DND-41 (cell line): ENCODE measurements at regions not wholly inside any gene's neighbourhood (a gene's known extent, or its start where the extent isn't known, plus 50 kb on each side); places are given as distances from the start of the nearest gene placed in this dataset.

Experiments
- ATAC-seq: fragments of 200-7000 bp; cut with Tn5 transposase; 3 replicates; pipeline ENCODE4 v1.9.1; 2021; ENCODE audit warnings: low read depth; ENCODE audit not compliant: insufficient read depth
- DNase-seq: peaks from one replicate; pipeline ENCODE4 v3.0.0-alpha.2; 2020
- H2AFZ ChIP-seq: 2 replicates; pipeline ENCODE4 v1.6.0; 2012; ENCODE audit warnings: low read depth, low read length
- H3K27ac ChIP-seq: 2 replicates; pipeline ENCODE4 v1.5.1; 2012; ENCODE audit warnings: low read length, inconsistent platforms
- H3K27me3 ChIP-seq: fragments of 200-600 bp; sonication (generic); 2 replicates; pipeline ENCODE4 v1.6.0; 2012; ENCODE audit warnings: low read length, mild to moderate bottlenecking, inconsistent platforms; ENCODE audit not compliant: insufficient read depth, poor library complexity
- H3K36me3 ChIP-seq: 2 replicates; pipeline ENCODE4 v1.5.1; 2012; ENCODE audit warnings: low read length, inconsistent platforms; ENCODE audit not compliant: insufficient read depth
- H3K4me1 ChIP-seq: 2 replicates; pipeline ENCODE4 v1.5.1; 2012; ENCODE audit warnings: mild to moderate bottlenecking, low read length; ENCODE audit not compliant: insufficient read depth
- H3K4me2 ChIP-seq: 2 replicates; pipeline ENCODE4 v1.6.0; 2012; ENCODE audit warnings: mild to moderate bottlenecking, moderate library complexity, low read length, inconsistent platforms; ENCODE audit not compliant: insufficient read depth
- H3K4me3 ChIP-seq, 2 experiments: fragments of 200-600 bp in 1 of 2; shearing (Covaris generic) in 1 of 2; 2 replicates each; pipeline ENCODE4 v1.5.1; 2012 to 2016; ENCODE audit warnings: inconsistent platforms in 2 of 2, low read length in 2 of 2, mild to moderate bottlenecking in 2 of 2, low read depth in 1 of 2, moderate library complexity in 1 of 2
- H3K79me2 ChIP-seq: 2 replicates; pipeline ENCODE4 v1.6.0; 2012; ENCODE audit warnings: low read length, inconsistent platforms; ENCODE audit not compliant: insufficient read depth
- H3K9ac ChIP-seq: 2 replicates; pipeline ENCODE4 v1.6.0; 2012; ENCODE audit warnings: low read depth, mild to moderate bottlenecking, inconsistent platforms, low read length, moderate library complexity
- H3K9me3 ChIP-seq: 2 replicates; pipeline ENCODE4 v1.5.1; 2012; ENCODE audit warnings: low read length, moderate library complexity, mild to moderate bottlenecking, inconsistent platforms; ENCODE audit not compliant: insufficient read depth, severe bottlenecking
- H4K20me1 ChIP-seq: 2 replicates; pipeline ENCODE4 v1.6.0; 2012; ENCODE audit warnings: low read length; ENCODE audit not compliant: insufficient read depth
- CTCF ChIP-seq: IDR thresholded peaks from 2 replicates; pipeline ENCODE4 v1.5.1; 2012; ENCODE audit warnings: borderline replicate concordance, low read length, moderate library complexity, mild to moderate bottlenecking; ENCODE audit not compliant: poor library complexity, severe bottlenecking; ENCODE audit errors: extremely low read depth
- EZH2 ChIP-seq: IDR thresholded peaks from 3 replicates; pipeline ENCODE4 v1.6.1; 2012; ENCODE audit warnings: borderline replicate concordance, low read depth, mild to moderate bottlenecking, moderate library complexity, low read length, inconsistent platforms; ENCODE audit not compliant: severe bottlenecking

GRCh38 chr5:111606194-111606593, 93.9 kb upstream of the STARD4 start:
- Histone ChIP-seq H3K27me3 (no peaks in the 10 kb centered on the region), H3K4me2 (no peak overlapping the region), H3K27ac (no peak overlapping the region), H3K4me1 (no peaks in the 10 kb centered on the region), H3K9me3 (no peaks in the 10 kb centered on the region), H3K9ac (no peak overlapping the region), H4K20me1 (no peaks in the 10 kb centered on the region), H2AFZ (no peak overlapping the region), H3K79me2 (no peaks in the 10 kb centered on the region), H3K4me3 (no peak overlapping the region), H3K36me3 (no peaks in the 10 kb centered on the region)
- TF ChIP-seq CTCF, result no peak
- TF ChIP-seq EZH2, result no peak
- no peak for ATAC-seq
- DNase-seq, result no peak

DNA sequence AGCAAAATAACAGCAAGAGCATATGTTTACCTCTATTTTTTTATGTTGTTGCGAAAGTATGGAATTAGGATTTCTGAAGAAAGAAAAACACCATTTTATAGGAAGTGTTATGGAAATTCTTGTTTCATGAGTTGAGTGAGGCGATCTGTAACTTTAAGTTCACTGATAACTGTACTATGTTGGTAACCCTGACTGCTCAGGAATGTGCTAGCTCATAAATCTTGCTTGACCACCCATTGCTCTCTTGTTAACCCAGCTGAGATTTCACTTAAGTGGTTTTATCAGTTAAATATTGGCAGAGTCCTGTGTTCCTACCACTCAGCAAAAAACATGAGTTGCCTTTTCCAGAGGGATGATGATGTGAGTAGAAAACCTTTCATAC, 91.1 kb upstream of the STARD4 start:
- no peak overlapping the region for H3K4me3 ChIP-seq
- no peak overlapping the region for H3K27ac ChIP-seq
- H3K27me3 ChIP-seq, result no peaks in the 10 kb centered on the region
- H3K9ac ChIP-seq, result no peak overlapping the region
- no peaks in the 10 kb centered on the region for H3K79me2 ChIP-seq
- no peaks in the 10 kb centered on the region for H4K20me1 ChIP-seq
- no peaks in the 10 kb centered on the region for H3K9me3 ChIP-seq
- no peak for ATAC-seq
- no peak overlapping the region for H3K4me2 ChIP-seq
- TF ChIP-seq CTCF (no peak), EZH2 (no peak)
- H3K36me3 ChIP-seq, result no peaks in the 10 kb centered on the region
- no peak overlapping the region for H2AFZ ChIP-seq
- no peaks in the 10 kb centered on the region for H3K4me1 ChIP-seq
- no peak for DNase-seq

- no peak for TF ChIP-seq EZH2
- no peak for TF ChIP-seq CTCF
- no peak overlapping the region for H3K9ac ChIP-seq
- no peak overlapping the region for H3K4me2 ChIP-seq
- no peaks in the 10 kb centered on the region for H3K4me1 ChIP-seq
- H3K9me3 ChIP-seq, result no peaks in the 10 kb centered on the region
- DNase-seq (no peak), ATAC-seq (no peak)
- no peaks in the 10 kb centered on the region for H3K36me3 ChIP-seq
- no peak overlapping the region for H2AFZ ChIP-seq
- H3K27me3 ChIP-seq, result no peaks in the 10 kb centered on the region
- H3K27ac ChIP-seq, result no peak overlapping the region
- H3K4me3 ChIP-seq, result no peak overlapping the region
- no peaks in the 10 kb centered on the region for H4K20me1 ChIP-seq
- H3K79me2 ChIP-seq, result no peaks in the 10 kb centered on the region
Measured at GRCh38 chr5:111602817-111603445, 90.6 kb upstream of the STARD4 start.
